ENCODE measurements at regions not wholly inside any gene's neighbourhood (a gene's known extent, or its start where the extent isn't known, plus 50 kb on each side); places are given as distances from the start of the nearest gene placed in this dataset.
A peak's percentile ranks its signal among the peaks of the same experiment; 100 is the strongest.

DNA sequence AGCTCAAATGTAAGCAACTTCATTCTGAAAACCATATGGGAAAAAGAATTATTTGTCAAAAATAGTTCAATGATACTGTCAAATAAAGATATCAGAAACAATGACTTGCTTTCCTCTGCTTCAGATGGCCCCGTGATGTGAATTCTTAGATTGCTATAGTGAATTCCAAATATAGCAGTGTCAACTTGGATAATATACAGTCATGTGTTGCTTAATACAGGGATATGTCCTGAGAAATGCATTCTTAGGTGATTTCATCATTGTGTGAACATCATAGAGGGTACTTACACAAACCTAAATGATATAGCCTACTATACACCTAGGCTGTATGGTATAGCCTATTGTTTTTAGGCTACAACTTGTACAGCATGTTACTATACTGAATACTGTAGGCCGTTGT lies 108.7 kb upstream of the MIS18BP1 start:
- no peak overlapping the region for H3K9ac ChIP-seq (ENCODE audit: low read length)
- no peak for DNase-seq (ENCODE audit: low read depth)
- H3K36me3 ChIP-seq (ENCODE audit: control insufficient read depth, insufficient read depth, low read length, severe bottlenecking): no peaks in the 10 kb centered on the region
- H3K4me3 ChIP-seq (ENCODE audit: low read length): no peak overlapping the region
- no peaks in the 10 kb centered on the region for H3K9me3 ChIP-seq (ENCODE audit: control insufficient read depth, low read length)
- H3K27me3 ChIP-seq (replicated peaks; ENCODE audit: control insufficient read depth, insufficient read depth, low read length): no peaks in the 10 kb centered on the region
- H3K4me1 ChIP-seq (ENCODE audit: control insufficient read depth, insufficient read depth, low read length): no peaks in the 10 kb centered on the region

DNA sequence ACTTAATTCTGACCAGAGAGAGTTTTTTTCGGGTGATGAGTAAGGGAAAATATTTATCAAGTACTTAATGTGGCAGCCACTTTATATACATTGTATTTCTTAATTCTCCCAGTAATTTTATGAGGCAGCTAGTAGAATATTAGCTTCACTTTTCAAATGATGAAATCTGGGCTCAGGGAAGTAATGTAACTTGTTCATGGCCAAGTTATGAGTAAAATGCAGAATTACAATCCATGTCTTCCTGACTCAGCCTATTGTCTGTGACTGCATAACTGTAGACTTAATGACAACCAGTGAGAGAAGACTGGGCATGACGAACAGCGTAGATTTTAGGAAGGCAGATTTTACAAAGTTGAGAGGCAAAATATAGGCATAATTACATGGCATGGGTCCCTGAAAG lies 106.7 kb upstream of the MIS18BP1 start:
- H3K4me3 ChIP-seq (ENCODE audit: low read length): no peak overlapping the region
- no peaks in the 10 kb centered on the region for H3K4me1 ChIP-seq (ENCODE audit: control insufficient read depth, insufficient read depth, low read length)
- H3K27me3 ChIP-seq (replicated peaks; ENCODE audit: control insufficient read depth, insufficient read depth, low read length): no peaks in the 10 kb centered on the region
- no peaks in the 10 kb centered on the region for H3K9me3 ChIP-seq (ENCODE audit: control insufficient read depth, low read length)
- H3K9ac ChIP-seq (ENCODE audit: low read length): no peak overlapping the region
- H3K36me3 ChIP-seq (ENCODE audit: control insufficient read depth, insufficient read depth, low read length, severe bottlenecking): no peaks in the 10 kb centered on the region
- peak; percentile 2 for DNase-seq (ENCODE audit: low read depth)

DNA sequence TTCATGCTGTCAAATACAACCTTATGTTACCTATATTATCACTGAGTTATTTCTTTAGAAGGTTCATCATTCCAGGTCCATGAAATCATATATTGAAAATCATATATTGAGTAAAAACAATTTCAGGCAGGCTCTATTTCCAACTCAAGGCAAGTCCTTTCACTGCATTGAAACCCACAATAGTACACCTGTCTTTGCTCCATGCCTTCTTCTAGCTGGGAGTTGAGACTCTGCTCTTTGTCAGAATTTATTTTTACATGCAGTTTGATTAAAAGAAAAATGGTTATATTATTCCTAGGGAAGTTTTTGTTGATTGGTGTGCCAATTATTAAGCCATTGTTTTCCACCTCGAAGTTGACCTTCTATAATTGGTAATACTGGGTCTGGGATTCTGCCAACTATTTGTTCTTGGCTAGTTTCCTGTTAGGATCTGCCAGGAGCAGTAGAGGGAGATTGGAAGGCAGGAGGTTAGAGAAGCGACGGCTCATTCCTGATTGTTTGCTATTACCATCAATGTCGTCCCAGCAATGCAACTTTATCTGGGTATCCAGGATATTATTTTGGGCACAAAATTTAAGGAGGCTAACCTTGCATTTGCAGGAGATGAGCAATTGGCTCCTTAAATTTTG lies 79.5 kb upstream of the MIS18BP1 start:
- Histone ChIP-seq H3K9ac (ENCODE audit: low read length) (no peak overlapping the region), H3K27me3 (replicated peaks; ENCODE audit: control insufficient read depth, insufficient read depth, low read length) (no peaks in the 10 kb centered on the region), H3K4me3 (ENCODE audit: low read length) (no peak overlapping the region), H3K4me1 (ENCODE audit: control insufficient read depth, insufficient read depth, low read length) (no peaks in the 10 kb centered on the region), H3K36me3 (ENCODE audit: control insufficient read depth, insufficient read depth, low read length, severe bottlenecking) (no peaks in the 10 kb centered on the region), H3K9me3 (ENCODE audit: control insufficient read depth, low read length) (peaks cover 8% of the 10 kb centered on the region)
- DNase-seq (ENCODE audit: low read depth): no peak

DNA sequence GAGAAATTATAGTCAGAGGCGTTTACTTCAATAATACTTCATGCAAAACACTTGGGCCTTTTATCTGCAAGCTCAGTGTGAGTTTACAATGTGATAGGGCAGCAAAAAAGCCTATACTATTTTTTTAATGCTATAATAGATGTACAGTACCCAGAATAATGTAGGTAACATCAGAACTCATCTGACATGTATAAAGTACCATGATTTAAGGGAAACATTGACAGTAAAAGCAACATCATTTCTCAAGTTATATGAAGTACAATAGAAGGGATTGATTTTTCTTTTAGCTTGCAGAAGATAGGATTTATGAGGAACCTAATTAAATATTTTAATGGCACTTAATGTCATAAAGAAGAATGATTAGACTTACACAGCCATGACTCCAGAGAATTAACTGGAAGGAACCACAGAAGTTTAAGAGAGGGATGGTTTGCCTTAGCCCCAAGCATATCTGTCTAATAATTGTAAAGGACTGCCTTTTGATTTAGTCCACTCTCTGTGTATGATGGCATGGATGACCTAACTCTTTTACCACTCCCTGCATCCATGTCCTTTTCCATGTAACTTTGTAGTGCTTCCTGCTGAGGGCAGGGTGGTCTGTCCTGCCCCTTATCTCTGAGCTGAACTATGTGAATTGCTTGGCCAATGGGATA lies 55.9 kb upstream of the MIS18BP1 start:
- Histone ChIP-seq H3K36me3 (ENCODE audit: control insufficient read depth, insufficient read depth, low read length, severe bottlenecking) (no peaks in the 10 kb centered on the region), H3K4me3 (ENCODE audit: low read length) (no peak overlapping the region), H3K27me3 (replicated peaks; ENCODE audit: control insufficient read depth, insufficient read depth, low read length) (no peaks in the 10 kb centered on the region), H3K4me1 (ENCODE audit: control insufficient read depth, insufficient read depth, low read length) (no peaks in the 10 kb centered on the region), H3K9me3 (ENCODE audit: control insufficient read depth, low read length) (no peaks in the 10 kb centered on the region), H3K9ac (ENCODE audit: low read length) (no peak overlapping the region)
- DNase-seq (ENCODE audit: low read depth): no peak
